Esophagus squamous epithelium (tissue), 5 donors: ENCODE measurements at regions not wholly inside any gene's neighbourhood (a gene's known extent, or its start where the extent isn't known, plus 50 kb on each side); places are given as distances from the start of the nearest gene placed in this dataset.

ENCODE experiments used
- DNase-seq: peaks from one replicate; lab custom pipeline; 2025; lab: John Stamatoyannopoulos, UW
- H3K27ac ChIP-seq, 4 donors: fragments of 200-600 bp; sonication (generic); one replicate each; pipeline ENCODE4 v1.5.1; 2016 to 2019; ENCODE audit warnings: mild to moderate bottlenecking in 1 of 4
- H3K27me3 ChIP-seq, 4 donors: fragments of 200-600 bp; sonication (generic); 1 replicate in 3 of 4; 2 replicates in 1 of 4; pipeline versions ENCODE4 v1.5.1 to v1.6.0; 2017 to 2021; ENCODE audit warnings: antibody characterized with exemption in 1 of 4
- H3K36me3 ChIP-seq, 3 donors: fragments of 200-600 bp; sonication (generic); one replicate each; pipeline ENCODE4 v1.5.1; 2016 to 2019
- H3K4me1 ChIP-seq, 3 donors: fragments of 200-600 bp; sonication (generic); one replicate each; pipeline ENCODE4 v1.5.1; 2017 to 2019
- H3K4me3 ChIP-seq, 4 donors: fragments of 200-600 bp; sonication (generic); 1 replicate in 3 of 4; 2 replicates in 1 of 4; pipeline ENCODE4 v1.5.1; 2016 to 2019; ENCODE audit warnings: mild to moderate bottlenecking in 2 of 4, moderate library complexity in 1 of 4
- H3K9me3 ChIP-seq, 3 donors: fragments of 200-600 bp; sonication (generic); one replicate each; pipeline ENCODE4 v1.5.1; 2016 to 2019
- POLR2A ChIP-seq, 4 donors: fragments of 450-650 bp; IDR thresholded peaks; one replicate each; pipeline ENCODE4 v1.6.1; 2017; ENCODE audit warnings: antibody characterized with exemption in 4 of 4, mild to moderate bottlenecking in 4 of 4, moderate library complexity in 3 of 4
- WGBS, 2 donors: methylation state at CpG; one replicate each; pipeline ENCODE4 v1.1.5; 2018; 5-methylcytosine and 5-hydroxymethylcytosine counted together
- intact Hi-C: fragments of 100-400 bp; cut with DNase I; formaldehyde crosslinking; loops from one replicate; pipeline ENCODE4 v1.15.0; 2022
- TF ChIP-seq, protein P1 (sequence below), 6 experiments: fragments of 450-650 bp in 4 of 6; fragments of 200-600 bp in 2 of 6; sonication (generic) in 2 of 6; IDR thresholded peaks; one replicate each; pipeline ENCODE4 v1.5.1; 2016 to 2019; ENCODE audit warnings: antibody characterized with exemption in 6 of 6, mild to moderate bottlenecking in 4 of 6, moderate library complexity in 4 of 6
- donor health status: DM: yes; HTN: yes; CAD: no.

DNA sequence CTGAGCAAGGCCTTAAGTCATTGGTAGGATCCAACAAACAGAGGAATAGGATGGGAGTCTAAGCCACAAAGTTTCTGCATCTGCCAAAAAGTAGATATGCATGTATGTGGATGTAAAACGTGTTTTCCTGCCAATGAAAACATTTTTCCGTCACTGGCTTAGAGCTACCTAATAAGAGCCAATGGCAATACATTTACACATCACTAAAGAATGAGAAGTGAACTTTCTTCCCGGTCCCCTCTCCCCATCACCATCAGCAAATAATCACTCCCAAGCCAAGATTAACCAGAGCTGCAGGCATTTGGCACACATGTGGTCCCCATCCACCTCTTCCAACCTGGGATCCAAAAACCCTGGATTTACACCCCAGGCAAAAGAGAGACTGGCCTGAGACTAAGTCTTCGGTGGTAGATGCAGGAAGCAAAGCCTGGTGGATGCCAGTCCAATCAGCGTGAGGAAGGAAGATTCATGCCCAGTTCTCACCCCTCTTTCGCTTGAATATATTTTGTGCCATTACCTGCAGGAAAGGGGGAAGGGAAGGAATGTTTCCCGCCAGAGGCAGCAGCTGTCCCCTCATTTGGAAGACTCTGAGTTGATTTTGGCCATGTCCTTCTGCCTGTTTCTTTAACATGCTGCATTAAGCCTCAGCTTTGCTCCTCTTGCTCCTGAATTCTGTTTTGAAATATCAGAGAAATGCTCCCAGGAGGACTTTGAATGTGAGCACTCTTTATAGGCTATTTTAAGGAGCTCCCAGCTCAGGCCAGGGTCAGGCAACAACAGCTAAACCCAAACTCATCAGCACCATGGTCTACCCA is 131.4 kb downstream of the CHIC2 start:
- peaks cover 0 to 3% (median 0%) of the 10 kb centered on the region in 3 donors for H3K9me3 ChIP-seq
- H3K4me1 ChIP-seq: peaks cover 0 to 30% (median 5%) of the 10 kb centered on the region in 3 donors
- no peak for DNase-seq
- intact Hi-C loops: no loop called here
- TF ChIP-seq, protein P1, sequence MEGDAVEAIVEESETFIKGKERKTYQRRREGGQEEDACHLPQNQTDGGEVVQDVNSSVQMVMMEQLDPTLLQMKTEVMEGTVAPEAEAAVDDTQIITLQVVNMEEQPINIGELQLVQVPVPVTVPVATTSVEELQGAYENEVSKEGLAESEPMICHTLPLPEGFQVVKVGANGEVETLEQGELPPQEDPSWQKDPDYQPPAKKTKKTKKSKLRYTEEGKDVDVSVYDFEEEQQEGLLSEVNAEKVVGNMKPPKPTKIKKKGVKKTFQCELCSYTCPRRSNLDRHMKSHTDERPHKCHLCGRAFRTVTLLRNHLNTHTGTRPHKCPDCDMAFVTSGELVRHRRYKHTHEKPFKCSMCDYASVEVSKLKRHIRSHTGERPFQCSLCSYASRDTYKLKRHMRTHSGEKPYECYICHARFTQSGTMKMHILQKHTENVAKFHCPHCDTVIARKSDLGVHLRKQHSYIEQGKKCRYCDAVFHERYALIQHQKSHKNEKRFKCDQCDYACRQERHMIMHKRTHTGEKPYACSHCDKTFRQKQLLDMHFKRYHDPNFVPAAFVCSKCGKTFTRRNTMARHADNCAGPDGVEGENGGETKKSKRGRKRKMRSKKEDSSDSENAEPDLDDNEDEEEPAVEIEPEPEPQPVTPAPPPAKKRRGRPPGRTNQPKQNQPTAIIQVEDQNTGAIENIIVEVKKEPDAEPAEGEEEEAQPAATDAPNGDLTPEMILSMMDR (IDR thresholded peaks at IDR 0.05): no peak
- TF ChIP-seq POLR2A (IDR thresholded peaks at IDR 0.05): no peak
- peaks cover 0 to 8% (median 0%) of the 10 kb centered on the region in 4 donors for H3K27me3 ChIP-seq
- WGBS, 2 donors: 62 to 66% methylated on average over 7 of the region's 7 CpGs
- no peak overlapping the region for H3K4me3 ChIP-seq
- H3K36me3 ChIP-seq: no peaks in the 10 kb centered on the region
- H3K27ac ChIP-seq: no peak overlapping the region

DNA sequence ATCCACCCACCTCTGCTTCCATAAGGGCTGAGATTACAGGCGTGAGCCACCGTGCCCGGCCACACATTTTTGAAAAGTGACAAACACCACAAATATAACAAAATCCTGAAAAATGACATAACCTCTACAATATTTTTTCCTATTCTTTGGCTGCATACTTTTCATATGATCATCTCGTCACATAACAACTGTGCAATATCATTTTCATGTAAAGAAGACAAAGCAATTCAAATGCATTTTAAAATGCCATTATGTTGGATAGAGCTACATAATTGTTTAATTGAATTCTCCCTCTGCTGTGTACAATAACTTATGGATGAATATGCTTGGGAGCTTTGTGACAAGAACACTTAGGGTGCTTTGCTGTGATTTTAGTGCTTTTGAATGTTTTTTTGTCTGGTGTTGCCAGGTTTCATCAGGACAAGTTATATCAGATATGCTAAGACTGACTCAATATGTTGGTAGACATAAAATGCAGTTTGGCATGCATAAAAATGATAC is 132.9 kb downstream of the CHIC2 start:
- 86 to 94% methylated on average over 4 of the region's 4 CpGs for WGBS, 2 donors
- Histone ChIP-seq H3K9me3 (peaks cover 0 to 3% (median 0%) of the 10 kb centered on the region in 3 donors), H3K27me3 (peaks cover 0 to 8% (median 0%) of the 10 kb centered on the region in 4 donors), H3K36me3 (no peaks in the 10 kb centered on the region), H3K4me3 (no peak overlapping the region), H3K27ac (no peak overlapping the region), H3K4me1 (peaks cover 5 to 43% (median 7%) of the 10 kb centered on the region in 3 donors)
- no peak for DNase-seq
- intact Hi-C loops: no loop called here
- no peak for TF ChIP-seq POLR2A (IDR thresholded peaks at IDR 0.05)
- TF ChIP-seq, protein P1 (IDR thresholded peaks at IDR 0.05): no peak

DNA sequence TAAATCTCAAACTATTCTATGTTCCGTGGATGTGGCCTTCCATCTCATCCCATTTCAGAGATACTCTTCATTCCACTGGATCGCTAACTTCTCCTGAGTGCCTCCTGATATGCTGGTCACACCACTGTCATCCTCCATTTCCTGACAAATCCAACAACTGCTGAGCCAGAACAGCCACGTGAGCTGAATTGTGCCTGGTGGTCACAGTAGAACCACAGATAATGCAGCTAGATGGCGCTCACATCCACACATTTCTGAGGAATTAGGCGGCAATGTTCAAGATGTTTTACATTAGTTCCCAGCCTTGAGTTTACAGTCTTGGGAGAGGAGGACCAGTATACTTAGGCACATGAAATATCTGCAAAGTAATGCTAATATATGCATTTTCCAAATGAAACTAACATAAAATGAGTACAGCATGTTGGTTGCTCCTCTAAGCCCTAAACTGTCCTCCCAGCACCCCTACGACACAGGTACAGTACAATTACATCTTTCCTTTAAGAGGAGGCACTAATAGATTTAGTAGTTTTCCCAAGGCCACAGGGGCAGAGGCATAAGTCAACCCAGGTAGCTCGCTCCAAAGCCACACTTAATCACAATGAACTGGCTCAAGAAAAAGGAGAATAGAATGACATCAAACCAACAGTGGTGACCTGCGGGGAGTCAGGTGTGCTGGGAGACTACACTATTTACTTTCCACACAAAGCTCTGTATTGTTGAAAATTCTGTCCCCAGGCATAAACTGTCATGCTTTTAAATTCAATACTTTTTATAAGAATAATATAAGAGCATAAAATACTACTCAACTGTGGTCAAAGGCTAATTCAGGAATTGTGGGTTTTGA is 134.2 kb downstream of the CHIC2 start:
- Histone ChIP-seq H3K9me3 (peaks cover 0 to 3% (median 0%) of the 10 kb centered on the region in 3 donors), H3K4me1 (peaks cover 4 to 45% (median 12%) of the 10 kb centered on the region in 3 donors), H3K27ac (no peak overlapping the region), H3K27me3 (peaks cover 0 to 8% (median 0%) of the 10 kb centered on the region in 4 donors), H3K4me3 (no peak overlapping the region), H3K36me3 (no peaks in the 10 kb centered on the region)
- no peak for DNase-seq
- 29 to 44% methylated on average over 8 of the region's 8 CpGs for WGBS, 2 donors
- intact Hi-C loops: loop anchor here (5.0 kb wide), 1 partner anchor 287 kb away; no protein-coding TSS in a partner anchor
- TF ChIP-seq, protein P1 (IDR thresholded peaks at IDR 0.05): peak in 5 of 6 experiments; percentile 65 to 87 (median 81)
- no peak for TF ChIP-seq POLR2A (IDR thresholded peaks at IDR 0.05)

DNA sequence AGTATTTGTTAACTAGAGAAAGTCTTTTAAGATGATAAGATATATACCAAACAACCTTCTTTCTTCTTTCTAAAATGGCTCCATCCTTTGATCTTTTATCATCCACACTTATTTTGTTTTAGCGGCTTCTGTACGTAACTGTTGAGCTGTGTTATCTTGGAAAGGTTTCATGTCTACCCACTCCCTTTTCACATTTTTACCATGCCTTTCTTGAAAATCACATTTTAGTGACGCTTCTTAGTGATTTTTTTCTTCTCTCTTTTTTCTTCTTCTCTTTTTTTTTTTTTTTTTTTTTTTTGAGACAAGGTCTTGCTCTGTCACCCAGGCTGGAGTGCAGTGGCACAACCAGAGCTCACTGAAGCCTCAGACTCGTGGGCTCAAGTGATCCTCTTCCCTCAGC is 135.1 kb downstream of the CHIC2 start:
- Histone ChIP-seq H3K36me3 (no peaks in the 10 kb centered on the region), H3K27me3 (peaks cover 0 to 8% (median 0%) of the 10 kb centered on the region in 4 donors), H3K4me1 (peaks cover 7 to 52% (median 16%) of the 10 kb centered on the region in 3 donors), H3K9me3 (peaks cover 0 to 3% (median 0%) of the 10 kb centered on the region in 3 donors), H3K4me3 (no peak overlapping the region), H3K27ac (no peak overlapping the region)
- DNase-seq: no peak
- intact Hi-C loops: loop anchor here (5.0 kb wide), 1 partner anchor 288 kb away; no protein-coding TSS in a partner anchor
- WGBS, 2 donors: 70 to 75% methylated on average over 4 of the region's 4 CpGs
- TF ChIP-seq, protein P1 (IDR thresholded peaks at IDR 0.05): no peak
- no peak for TF ChIP-seq POLR2A (IDR thresholded peaks at IDR 0.05)
